ENCODE measurements at regions not wholly inside any gene's neighbourhood (a gene's known extent, or its start where the extent isn't known, plus 50 kb on each side); places are given as distances from the start of the nearest gene placed in this dataset.

- no peak for DNase-seq
Measured at GRCh38 chr16:87080571-87081167, 236.5 kb downstream of the C16orf95 start.

GRCh38 chr16:87085441-87085840 is 231.8 kb downstream of the C16orf95 start:
- DNase-seq, result no peak

GRCh38 chr16:87086156-87086555 is 231.0 kb downstream of the C16orf95 start:
- no peak for DNase-seq

- no peak for DNase-seq
Measured at GRCh38 chr16:87086575-87086974, 230.6 kb downstream of the C16orf95 start.

- no peak for DNase-seq
Measured at GRCh38 chr16:87092958-87093357, 224.2 kb downstream of the C16orf95 start.

- DNase-seq, result no peak
Measured at GRCh38 chr16:87093804-87094555, 223.2 kb downstream of the C16orf95 start.

GRCh38 chr16:87094556-87094865 is 222.7 kb downstream of the C16orf95 start:
- no peak for DNase-seq

GRCh38 chr16:87095271-87095670 is 221.9 kb downstream of the C16orf95 start:
- no peak for DNase-seq

GRCh38 chr16:87096746-87097333 is 220.4 kb downstream of the C16orf95 start:
- DNase-seq, result no peak

- no peak for DNase-seq
Measured at GRCh38 chr16:87098361-87098760, 218.8 kb downstream of the C16orf95 start.

- DNase-seq, result no peak
Measured at GRCh38 chr16:87098976-87099720, 218.0 kb downstream of the C16orf95 start.

GRCh38 chr16:87100306-87101058 is 216.7 kb downstream of the C16orf95 start:
- DNase-seq, result no peak

- DNase-seq, result no peak
Measured at GRCh38 chr16:87101903-87102302, 215.3 kb downstream of the C16orf95 start.

GRCh38 chr16:87107201-87107600 is 210.0 kb downstream of the C16orf95 start:
- peak in 1 of 58 donors; percentile 19 for DNase-seq

GRCh38 chr16:87108278-87108677 is 208.9 kb downstream of the C16orf95 start:
- no peak for DNase-seq

- DNase-seq, result no peak
Measured at GRCh38 chr16:87108941-87109340, 208.3 kb downstream of the C16orf95 start.

GRCh38 chr16:87114832-87115231 is 202.4 kb downstream of the C16orf95 start:
- no peak for DNase-seq

GRCh38 chr16:87115646-87116045 is 201.5 kb downstream of the C16orf95 start:
- no peak for DNase-seq

GRCh38 chr16:87117936-87118335 is 199.3 kb downstream of the C16orf95 start:
- no peak for DNase-seq

GRCh38 chr16:87119168-87119567 is 198.0 kb downstream of the C16orf95 start:
- no peak for DNase-seq

GRCh38 chr16:87119748-87120147 is 197.4 kb downstream of the C16orf95 start:
- DNase-seq, result no peak

Measured in anterior cingulate cortex (tissue), 58 donors.